IPS DF 19.7 (cell line): ENCODE measurements at regions not wholly inside any gene's neighbourhood (a gene's known extent, or its start where the extent isn't known, plus 50 kb on each side); places are given as distances from the start of the nearest gene placed in this dataset.

Experiments
- DNase-seq: peaks from one replicate; pipeline ENCODE4 v3.0.0-alpha.2; 2013; ENCODE audit warnings: low read depth, low spot score

DNA sequence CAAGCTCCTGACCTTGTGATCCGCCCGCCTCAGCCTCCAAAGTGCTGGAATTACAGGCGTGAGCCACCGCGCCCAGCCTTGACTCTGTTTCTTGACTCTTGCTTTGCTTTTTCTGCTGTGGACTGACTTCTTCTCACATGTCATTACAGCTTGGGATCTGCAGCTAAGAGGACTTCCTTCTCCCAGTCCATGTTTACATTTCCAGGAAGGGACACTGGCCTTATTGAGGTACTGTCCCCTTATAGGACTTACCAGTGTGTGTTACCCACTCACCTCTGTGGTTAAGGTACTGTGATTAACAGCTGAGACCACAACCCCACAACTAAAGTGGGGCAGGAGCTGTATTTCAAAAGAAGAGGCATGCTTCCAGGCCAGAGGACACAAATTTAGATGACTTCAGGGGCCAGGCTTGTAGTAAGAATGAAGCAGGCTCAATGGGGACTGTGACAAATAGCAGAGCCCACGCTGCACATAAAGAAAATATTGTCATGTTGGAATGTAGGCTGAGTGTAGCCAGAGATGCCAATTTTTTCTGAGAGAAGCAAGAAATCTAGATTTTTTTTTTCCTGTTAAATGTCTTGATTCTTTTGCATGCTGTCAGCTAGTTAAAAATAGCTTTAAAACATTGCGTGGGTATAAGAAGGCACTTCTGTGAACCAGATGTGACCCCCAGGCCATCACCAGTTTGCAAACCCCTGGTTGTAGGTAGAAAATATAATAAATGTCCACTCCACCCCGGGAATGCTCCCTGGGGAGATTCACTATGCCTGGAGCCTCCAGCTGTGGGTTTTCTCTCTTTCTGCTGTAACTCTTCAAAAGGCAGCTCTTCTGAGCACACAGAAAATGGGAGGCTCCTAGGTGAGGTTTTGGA lies 75.0 kb downstream of the PTPDC1 start:
- DNase-seq, result no peak

DNA sequence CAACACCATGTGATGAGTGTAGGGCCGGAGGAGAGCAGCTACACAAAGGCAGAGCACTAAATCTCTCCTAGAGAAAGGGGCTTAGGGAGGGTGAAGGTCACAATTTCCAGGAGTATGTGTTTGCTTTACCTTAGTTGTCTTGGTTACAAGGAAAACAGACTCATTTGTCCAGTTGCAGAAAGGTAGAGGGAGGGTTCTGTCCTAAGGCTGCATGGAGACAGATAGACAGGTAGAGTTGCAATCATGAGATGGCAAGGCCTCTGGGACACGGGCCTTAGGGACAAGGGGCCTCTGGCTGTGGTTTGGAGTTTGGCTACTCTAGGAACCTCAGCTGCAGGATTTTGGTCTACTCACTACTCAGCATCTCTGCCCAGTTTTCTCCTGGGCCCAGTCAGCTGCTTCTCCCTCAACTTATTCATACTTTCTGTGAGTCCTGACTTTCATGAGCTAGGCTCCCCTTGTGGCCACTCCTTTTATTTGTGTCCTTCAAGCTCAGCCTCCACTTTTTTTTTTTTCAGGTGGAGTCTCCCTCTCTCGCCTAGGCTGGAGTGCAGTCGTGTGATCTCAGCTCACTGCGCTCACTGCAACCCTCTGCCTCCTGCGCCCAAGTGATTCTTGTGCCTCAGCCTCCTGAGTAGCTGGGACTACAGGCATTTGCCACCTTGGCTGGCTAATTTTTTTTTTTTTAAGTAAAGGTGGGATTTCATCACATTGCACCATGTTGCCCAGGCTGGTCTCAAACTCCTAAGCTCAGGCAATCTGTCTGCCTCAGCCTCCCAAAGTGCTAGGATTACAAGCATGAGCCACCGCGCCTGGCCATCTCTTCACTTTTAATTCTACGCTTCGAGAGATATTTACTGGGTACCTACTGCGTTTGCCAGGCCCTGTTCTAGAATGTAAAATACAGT lies 76.6 kb downstream of the PTPDC1 start:
- DNase-seq, result no peak

DNA sequence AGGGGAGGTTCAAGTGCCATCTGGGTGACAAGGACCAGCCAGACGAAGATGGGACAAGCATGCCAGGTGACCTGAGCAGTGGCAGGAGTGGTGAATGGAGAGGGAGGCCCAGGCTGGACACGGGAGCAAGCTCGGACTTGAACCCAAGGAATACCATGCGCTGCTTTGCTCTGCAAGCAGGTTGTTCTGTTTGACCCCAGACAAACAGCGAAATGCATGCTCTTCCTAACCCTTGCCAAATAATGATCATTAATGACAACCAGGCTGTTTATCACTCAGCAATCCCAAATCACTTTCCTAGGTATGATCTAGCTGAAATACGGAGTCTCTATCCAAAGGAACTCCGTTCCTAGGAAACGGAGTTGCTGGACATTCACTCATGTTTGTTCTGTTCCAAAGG lies 77.4 kb downstream of the PTPDC1 start:
- no peak for DNase-seq

DNA sequence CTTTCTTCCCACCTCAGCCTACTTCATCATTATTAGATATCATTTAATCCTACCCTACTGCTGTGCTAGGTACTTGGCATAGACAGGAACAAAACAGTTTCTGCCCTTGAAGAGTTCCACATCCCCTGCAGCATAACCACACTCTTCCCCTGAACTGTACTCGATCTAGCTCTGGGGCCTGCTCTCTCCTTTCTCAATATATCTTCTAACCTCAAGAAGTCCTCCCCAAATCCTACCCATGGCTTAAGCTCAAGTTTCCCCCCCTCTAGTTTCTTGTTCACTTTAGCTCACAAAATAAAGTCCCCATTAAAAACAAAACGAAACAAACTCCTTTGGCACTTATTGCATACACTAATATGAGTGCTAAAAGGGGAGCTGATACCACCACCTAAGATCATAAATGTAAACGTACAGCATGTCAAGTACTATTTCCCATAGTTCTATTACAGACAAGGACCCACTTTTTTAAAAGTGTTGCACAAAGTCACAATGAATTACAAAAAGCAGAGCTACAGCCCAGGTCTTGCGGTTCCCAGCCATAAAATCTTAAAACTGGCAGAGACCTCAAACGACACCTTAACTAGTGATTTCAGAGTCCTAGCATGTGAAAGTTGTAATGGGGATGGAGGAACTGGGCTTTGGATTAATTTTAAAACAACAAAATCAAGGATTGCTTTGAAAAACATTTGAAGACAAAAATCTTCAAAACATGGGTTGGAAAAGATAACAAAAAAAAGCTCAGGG lies 80.7 kb downstream of the PTPDC1 start:
- no peak for DNase-seq

DNA sequence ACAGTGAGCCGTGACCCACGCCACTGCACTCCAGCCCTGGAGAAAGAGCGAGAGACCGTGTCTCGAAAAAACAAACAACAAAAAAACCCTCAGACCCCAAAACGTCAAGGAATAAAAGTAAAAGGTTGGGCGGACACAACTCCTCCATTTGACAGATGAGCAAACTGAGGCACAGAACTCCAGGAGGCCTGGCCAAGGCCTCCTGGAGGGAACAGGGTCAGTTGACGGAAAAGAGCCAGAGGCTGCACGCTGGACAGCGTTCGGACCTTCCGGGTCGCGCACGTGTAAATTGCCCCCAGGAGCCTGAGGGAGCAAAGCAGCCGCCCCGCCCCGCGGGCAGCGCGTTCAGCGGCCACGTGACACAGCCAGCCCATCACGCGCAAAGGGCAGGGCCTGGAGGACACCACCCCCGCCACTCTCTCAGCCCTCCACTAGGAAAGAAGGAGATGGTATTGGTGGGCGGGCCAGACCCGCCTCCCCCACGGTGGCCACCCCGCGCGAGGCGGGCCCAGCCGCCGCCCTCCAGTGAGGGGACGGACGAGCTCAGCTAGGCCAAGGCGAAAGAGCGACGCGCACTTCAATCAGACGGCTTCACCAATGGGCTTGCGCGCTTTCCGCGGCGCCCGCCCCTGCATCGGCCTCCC lies 81.5 kb downstream of the PTPDC1 start:
- peak; percentile 88 for DNase-seq

DNA sequence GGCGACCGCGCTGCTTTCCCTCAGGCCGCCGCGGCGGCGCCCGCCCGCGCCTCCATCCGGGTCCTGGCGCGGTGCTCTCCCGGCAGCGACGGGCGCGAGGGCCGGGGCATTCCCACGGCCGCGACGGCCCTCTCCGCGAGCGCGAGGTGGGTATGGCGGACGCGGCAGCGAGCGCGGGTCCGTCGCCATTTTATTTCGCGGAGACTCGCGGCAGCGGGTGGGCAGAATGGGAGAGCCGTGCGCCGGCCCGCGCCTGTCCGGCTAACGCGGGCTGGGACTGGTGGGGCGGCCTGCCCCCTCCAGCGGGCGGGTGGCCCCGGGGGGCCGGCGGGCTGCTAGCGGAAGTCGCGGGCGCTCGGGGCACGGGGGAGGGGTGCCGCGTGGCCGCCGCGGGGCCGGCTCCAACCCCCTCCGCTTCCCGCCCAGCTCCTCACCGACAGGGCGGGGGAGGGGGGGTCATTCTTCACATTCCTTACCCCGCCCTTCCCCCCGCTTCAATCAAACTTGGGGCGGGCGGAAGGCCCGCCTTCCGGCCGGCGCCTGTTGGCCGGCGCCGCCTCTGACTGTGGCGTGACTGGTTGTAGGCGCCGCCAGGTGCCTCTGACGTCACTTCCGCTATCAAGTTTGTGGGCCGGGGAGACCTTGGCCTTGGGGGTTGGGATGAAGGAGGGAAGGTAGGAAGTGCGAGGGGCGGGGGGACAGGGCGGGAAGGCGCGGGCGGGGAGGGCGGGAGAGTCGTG lies 82.1 kb downstream of the PTPDC1 start:
- DNase-seq, result peak; percentile 95

DNA sequence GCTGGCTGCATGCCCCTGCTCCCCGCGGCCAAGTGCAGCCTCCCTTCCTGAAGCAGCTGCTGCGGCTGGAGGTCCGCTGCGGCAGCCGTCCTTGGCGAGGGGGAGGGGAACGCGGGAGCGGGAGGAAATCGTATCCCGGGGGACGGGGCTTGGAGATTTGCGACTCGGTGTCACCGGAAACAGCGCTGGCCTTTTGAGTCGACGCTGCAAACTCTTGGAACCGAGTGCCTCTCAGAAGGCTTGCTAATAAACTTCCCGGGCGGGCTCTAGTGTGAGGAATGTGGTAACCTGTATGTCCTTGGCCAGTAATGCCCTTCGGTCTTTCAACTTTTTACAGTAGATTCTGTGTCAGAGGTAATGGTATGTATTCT lies 82.7 kb downstream of the PTPDC1 start:
- peak; percentile 54 for DNase-seq

DNA sequence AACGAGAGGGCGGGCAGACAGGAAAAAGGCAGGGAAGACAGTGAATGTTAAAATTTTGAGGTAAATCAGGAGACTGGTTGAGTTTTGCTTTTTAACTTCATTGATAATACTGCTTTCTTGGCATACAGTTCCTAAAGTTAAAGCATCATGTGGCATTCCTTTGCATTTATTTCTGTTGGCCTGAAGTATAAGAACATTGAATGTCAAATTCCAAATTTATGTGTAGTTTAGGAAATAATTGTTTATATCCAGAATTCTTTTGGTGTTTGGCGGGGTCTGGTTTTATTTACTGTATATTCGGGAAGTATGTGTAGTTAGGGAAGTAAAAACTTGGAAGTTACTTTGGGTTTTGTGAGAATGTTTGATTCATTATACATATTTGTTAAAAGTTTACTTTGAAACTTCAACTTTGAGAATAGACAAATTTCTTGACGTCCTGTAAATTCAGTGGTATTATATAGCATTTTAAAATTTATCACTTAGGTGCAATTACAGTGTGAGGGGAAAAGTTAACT lies 83.2 kb downstream of the PTPDC1 start:
- DNase-seq, result no peak

DNA sequence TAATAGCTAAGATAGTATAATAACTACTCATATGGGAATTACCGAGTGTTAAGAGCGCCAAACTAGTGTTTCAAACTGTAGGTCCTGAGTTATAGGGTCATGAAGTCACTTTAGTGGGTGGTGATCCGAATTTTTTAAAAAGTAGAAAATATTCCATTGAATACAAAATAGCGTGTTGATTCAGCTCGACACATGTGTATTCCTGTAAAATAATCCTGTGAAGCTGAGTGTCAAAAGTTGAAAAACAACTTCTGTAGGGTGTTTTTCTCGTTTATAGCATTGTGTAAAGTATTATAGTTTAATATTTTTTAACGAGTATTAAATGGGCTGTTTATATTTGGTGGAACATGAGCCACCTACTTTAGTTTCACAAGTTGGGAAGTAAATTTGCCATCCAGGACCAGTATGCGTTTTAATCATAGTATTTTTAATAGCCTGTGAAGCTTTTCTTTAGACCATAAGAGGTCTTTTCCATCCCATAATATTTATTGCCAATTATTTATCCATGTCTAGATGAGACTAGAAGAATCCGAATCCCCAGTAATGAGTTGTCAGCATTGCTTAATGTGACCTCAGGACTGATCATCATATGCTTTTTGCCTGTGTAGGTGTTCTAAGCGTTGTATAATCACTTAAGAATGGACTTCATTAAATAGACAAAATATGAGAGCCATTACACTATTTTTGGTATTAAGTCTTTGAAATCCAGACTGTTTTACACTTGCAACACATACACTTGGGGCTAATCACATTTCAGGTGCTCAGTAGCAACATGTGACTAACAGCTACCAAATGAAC lies 84.1 kb downstream of the PTPDC1 start:
- DNase-seq, result no peak

DNA sequence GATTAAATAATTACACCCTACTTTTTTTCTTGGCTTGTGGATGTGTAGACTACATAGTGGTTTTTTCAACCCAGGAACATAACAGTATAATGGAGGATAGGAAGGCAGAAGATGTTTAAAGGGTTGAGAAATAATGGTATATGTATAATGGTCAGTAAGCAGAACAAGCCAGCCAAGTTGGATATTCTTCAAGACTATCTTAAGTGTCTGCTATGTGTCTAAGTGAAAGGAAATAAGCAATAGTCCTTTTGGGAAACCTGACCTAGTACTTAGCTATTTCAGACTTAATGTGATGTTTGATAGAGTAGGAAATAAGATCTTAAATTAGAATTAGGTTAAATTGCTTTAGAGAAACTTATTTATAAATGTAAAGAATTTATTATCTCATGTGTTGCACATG lies 85.7 kb downstream of the PTPDC1 start:
- no peak for DNase-seq

DNA sequence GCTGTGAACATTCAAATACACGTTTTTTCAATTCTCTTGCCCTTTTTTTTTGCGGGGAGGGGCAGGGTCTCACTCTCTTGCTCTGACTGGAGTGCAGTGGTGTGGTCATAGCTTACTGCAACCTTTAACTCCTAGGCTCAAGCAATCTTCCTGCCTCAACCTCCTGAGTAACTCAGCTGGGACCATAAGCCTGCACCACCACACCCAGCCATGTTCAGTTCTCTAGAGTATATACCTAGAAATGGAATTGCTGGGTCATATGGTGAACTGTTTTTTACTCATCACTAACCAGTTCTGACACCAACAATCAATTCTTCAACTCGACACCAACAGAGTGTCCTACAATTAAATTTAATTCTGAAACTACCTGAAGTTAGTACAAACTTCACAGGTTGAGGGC lies 85.5 kb upstream of the ZNF169 start:
- no peak for DNase-seq

DNA sequence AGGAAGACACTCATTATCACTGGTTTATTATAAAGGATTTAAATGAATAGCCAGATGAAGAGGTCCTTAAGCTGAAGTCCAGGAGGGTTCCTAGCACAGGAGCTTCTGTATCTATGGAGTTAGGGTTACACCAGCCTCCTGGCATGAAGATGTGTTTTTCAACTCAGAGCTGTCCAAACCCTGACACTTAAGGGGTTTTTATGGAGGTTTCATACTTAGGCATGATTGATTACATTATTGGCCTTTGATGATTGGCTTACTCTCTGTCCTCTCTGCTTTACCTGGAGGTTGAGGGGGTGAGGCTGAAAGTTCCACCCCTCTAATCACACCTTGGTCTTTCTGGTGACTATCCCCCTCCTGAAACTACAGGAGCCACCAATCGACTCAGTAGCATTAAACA lies 84.9 kb upstream of the ZNF169 start:
- DNase-seq, result no peak

DNA sequence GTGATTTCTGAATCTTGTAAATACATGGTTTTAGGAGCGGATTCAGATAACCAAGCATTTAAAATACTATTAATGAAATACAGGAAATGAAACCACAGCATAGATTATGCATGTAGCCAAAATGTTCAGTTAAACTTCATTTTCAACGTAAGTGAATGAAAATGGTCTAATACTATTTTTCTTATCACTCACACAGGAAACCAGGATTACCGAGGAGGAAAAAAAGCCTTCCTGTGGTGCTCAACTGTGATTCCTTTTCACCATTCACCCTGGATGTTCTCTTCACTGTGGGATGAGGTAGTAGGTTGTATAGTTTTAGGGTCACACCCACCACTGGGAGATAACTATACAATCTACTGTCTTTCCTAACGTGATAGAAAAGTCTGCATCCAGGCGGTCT lies 83.4 kb upstream of the ZNF169 start:
- DNase-seq, result no peak

DNA sequence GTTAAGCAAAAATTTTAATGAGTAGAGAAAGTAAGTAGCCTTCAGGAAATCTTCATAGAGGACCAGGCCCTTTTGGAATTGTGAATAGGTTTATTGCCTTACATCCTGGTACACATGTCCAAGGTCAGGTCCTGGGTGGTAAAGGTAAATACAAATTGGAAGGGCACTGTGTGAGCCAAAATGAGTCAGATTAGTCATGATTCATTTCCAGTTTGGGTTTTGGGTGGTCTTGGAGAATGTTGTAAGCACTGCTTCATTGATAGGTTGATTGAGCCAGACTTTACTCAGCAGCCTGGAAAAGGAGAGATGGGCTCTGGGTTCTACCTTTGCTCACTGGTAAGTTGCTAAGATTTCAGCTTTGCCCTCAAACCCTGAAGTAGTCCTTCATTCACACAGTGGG lies 82.5 kb upstream of the ZNF169 start:
- DNase-seq, result no peak

DNA sequence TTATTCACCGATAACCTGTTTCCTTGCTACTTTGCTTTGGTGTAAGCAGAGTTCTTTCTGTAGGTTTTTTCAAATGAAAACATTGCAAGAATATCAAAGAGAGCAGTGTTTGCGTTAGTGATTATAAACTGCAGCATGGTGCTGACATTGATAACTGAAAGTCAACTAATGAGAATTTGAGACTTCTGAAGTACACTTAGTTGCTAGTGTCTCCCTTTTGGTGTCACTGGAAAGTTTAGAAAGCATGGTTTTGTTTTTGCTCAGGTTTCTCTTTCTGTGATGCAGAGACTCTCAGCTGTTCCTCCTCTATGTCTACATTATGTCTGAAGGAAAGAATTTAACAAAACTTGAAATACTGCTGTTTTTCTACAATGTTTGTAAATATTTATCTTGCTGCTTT lies 80.2 kb upstream of the ZNF169 start:
- no peak for DNase-seq

DNA sequence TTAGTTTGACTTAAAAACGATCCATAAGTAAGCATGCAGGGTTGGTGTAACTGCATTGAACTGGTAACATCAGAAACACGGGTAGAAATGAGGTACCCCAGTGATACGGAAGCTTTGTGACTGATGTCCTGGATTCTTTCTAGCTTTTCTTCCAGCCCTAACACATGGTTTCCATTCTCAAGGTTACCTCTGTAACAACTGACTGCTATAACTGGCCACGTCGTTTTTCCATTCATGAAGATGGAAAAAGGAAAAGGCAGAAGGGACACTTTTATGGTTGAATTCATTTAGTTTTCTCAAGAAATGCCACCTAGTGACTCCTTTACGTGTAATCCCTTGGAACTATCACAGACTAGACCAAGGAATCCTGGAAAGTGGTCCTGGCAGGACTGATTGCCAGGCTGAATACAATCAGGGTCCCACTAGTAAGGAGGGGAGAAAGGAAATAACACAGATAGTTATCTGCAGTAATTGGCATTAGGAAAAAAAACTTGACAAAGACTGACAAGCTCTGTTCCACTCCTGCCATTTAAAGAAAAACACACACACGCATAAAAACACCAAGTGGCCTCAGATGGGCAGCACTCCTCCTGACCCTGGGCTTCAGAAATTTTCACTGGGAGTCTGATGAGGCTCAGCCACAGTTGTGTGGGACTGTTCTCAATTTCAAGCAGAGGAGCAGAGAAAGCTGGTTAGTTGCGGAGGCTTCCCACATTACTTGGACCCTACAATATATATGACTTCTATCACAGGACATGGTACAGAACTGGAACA lies 77.5 kb upstream of the ZNF169 start:
- no peak for DNase-seq

DNA sequence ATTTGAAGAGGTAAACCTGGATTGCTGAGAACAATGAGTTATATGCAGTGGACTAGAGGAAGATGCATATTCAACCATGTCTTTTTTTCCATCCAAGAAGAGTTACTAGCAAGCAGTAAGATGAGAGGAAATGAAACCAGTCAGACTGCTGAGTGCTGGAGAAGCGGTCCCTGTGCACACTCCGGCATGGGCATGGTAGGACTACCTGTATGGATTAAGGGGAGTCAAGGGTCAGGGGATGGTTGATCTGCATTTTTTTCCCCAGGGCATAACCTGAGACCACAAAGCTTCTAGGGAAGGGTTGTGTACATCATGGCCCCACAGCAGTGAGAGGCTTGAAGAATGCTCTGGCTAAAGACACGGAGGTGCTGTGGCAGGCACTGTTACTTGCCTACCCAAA lies 76.6 kb upstream of the ZNF169 start:
- DNase-seq, result no peak

DNA sequence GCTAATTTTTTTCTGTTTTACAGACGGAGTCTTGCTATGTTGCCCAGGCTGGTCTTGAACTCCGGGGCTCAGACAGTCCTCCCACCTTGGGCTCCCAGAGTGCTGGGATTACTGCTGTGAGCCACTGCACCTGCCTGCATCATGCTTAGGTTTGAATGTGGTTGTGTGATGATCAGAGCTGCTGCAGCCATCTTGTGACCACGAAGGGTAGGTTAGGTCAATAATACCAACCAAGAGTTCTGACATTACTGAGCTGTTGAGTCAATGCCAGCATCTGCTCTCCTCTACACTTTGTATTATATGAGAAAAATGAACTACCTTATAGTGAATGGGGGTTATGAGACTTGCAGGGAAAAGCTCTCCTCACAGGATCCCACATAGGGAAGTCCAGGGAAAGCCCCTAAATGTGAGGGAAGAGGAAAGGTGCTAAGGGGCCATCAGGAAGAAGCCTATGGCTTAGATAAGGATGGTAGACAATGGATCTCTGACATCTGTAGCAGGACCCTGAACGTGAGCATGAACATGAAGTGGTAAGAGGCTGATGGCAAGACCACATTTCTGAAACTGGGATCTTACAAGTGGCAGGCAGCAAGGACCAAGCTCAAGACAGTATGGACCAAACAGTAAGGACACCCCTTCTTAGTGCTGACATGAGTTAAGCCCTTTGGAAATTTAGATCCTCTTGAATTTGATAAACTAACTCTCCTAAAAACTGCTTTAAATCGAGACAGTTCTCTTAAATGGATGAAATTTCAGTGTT lies 75.7 kb upstream of the ZNF169 start:
- no peak for DNase-seq
